ENCODE measurements at regions not wholly inside any gene's neighbourhood (a gene's known extent, or its start where the extent isn't known, plus 50 kb on each side); places are given as distances from the start of the nearest gene placed in this dataset.

DNA sequence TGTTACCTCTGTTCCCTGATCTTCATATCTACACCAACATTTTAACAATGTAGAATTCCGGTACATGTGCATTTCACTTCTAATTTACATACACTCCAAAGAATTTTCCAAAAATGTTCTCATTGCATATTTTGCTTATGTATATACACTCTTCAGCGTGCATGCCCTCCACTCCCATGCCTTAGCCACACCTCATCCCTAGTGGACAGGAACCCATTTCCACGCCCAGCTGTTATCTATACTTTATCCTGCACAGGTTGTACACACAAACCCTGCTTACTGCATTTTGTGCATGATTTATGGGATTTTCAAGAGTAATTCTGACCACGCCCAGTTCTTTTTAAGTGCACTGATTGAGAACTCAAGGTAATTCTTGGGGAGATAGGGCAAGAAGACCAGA, 102.4 kb downstream of the TFAP2C start:
- TF ChIP-seq, protein P1, sequence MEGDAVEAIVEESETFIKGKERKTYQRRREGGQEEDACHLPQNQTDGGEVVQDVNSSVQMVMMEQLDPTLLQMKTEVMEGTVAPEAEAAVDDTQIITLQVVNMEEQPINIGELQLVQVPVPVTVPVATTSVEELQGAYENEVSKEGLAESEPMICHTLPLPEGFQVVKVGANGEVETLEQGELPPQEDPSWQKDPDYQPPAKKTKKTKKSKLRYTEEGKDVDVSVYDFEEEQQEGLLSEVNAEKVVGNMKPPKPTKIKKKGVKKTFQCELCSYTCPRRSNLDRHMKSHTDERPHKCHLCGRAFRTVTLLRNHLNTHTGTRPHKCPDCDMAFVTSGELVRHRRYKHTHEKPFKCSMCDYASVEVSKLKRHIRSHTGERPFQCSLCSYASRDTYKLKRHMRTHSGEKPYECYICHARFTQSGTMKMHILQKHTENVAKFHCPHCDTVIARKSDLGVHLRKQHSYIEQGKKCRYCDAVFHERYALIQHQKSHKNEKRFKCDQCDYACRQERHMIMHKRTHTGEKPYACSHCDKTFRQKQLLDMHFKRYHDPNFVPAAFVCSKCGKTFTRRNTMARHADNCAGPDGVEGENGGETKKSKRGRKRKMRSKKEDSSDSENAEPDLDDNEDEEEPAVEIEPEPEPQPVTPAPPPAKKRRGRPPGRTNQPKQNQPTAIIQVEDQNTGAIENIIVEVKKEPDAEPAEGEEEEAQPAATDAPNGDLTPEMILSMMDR (conservative IDR thresholded peaks at IDR 0.05): no peak
- no peak for TF ChIP-seq ZFX (IDR thresholded peaks at IDR 0.05)
